HEK293T (cell line): ENCODE measurements at regions not wholly inside any gene's neighbourhood (a gene's known extent, or its start where the extent isn't known, plus 50 kb on each side); places are given as distances from the start of the nearest gene placed in this dataset.

Experiments
- BHLHE40 ChIP-seq: fragments of 450-650 bp; IDR thresholded peaks from 2 replicates; pipeline ENCODE4 v1.6.1; 2016; ENCODE audit warnings: mild to moderate bottlenecking, moderate library complexity, borderline replicate concordance
- ELF4 ChIP-seq: fragments of 450-650 bp; IDR thresholded peaks from 2 replicates; pipeline ENCODE4 v1.6.1; 2017; ENCODE audit warnings: antibody characterized with exemption
- FOXA1 ChIP-seq: fragments of 450-650 bp; IDR thresholded peaks from 2 replicates; pipeline ENCODE4 v1.6.1; 2016; ENCODE audit warnings: mild to moderate bottlenecking
- NFRKB ChIP-seq: fragments of 450-650 bp; IDR thresholded peaks from 2 replicates; pipeline ENCODE4 v1.6.1; 2016; ENCODE audit warnings: mild to moderate bottlenecking, moderate library complexity
- SP1 ChIP-seq: fragments of 450-650 bp; IDR thresholded peaks from 2 replicates; pipeline ENCODE4 v1.6.1; 2017
- SUZ12 ChIP-seq: fragments of 450-650 bp; IDR thresholded peaks from 2 replicates; pipeline ENCODE4 v1.6.1; 2016; ENCODE audit warnings: mild to moderate bottlenecking
- TARDBP ChIP-seq: fragments of 450-650 bp; IDR thresholded peaks from 2 replicates; pipeline ENCODE4 v1.6.1; 2016
- ZNF384 ChIP-seq: fragments of 450-650 bp; IDR thresholded peaks from 2 replicates; pipeline ENCODE4 v1.6.1; 2016

GRCh38 chr9:82891321-82891720 is 171.6 kb downstream of the RASEF start:
- TF ChIP-seq ZNF384 (no peak), SP1 (no peak), SUZ12 (no peak), NFRKB (no peak), TARDBP (no peak), BHLHE40 (no peak), FOXA1 (no peak), ELF4 (no peak)
